ENCODE measurements at regions not wholly inside any gene's neighbourhood (a gene's known extent, or its start where the extent isn't known, plus 50 kb on each side); places are given as distances from the start of the nearest gene placed in this dataset.

GRCh38 chr5:136418301-136418700 is 53.0 kb upstream of the TRPC7 start:
- Histone ChIP-seq H3K9ac (ENCODE audit: low read length) (no peak overlapping the region), H3K36me3 (replicated peaks; ENCODE audit: insufficient read depth, low read length) (no peaks in the 10 kb centered on the region), H4K20me1 (ENCODE audit: insufficient read depth, low read length) (no peaks in the 10 kb centered on the region), H2AFZ (ENCODE audit: low read length) (no peak overlapping the region), H3K27me3 (replicated peaks; ENCODE audit: insufficient read depth, low read length) (no peaks in the 10 kb centered on the region), H3K79me2 (ENCODE audit: low read length) (no peaks in the 10 kb centered on the region), H3K4me1 (ENCODE audit: low read length) (no peaks in the 10 kb centered on the region), H3K9me3 (replicated peaks; ENCODE audit: insufficient read depth, low read length) (no peaks in the 10 kb centered on the region), H3F3A (ENCODE audit: insufficient read depth, low read length) (no peaks in the 10 kb centered on the region), H3K4me3 (ENCODE audit: low read length) (no peak overlapping the region), H3K27ac (ENCODE audit: low read length) (no peak overlapping the region), H3K9me2 (replicated peaks; ENCODE audit: insufficient read depth, low read length) (no peaks in the 10 kb centered on the region), H3K4me2 (ENCODE audit: low read depth, low read length) (no peak overlapping the region)
- no peak for DNase-seq
- TF ChIP-seq EZH2 (optimal IDR thresholded peaks at IDR 0.05; ENCODE audit: low read depth, low read length) (no peak), EZH2phosphoT487 (IDR thresholded peaks at IDR 0.05; ENCODE audit: low read length) (no peak), CTCF (IDR thresholded peaks at IDR 0.05; ENCODE audit: low read length) (no peak)
